ENCODE measurements at regions not wholly inside any gene's neighbourhood (a gene's known extent, or its start where the extent isn't known, plus 50 kb on each side); places are given as distances from the start of the nearest gene placed in this dataset.

DNA sequence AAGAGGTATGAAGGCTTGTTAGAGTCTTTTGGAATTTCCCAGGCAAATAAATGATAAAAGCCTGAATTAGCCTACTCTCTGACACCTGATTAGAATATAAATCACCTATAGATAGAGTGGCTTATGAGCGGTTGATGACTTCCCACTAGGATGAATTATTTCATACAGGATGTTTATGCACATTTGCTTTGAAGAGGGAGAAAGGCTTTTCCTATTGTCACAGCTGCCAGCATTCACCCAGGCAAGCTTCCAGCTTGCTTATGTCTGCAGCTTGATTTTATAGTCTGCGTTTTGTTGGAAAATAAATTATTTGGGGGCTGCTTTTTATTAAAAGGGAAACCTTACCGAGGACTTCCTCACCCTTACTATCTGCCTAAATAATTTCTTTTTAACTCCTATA lies 51.3 kb upstream of the EIF2S2 start:
- DNase-seq = no peak
- intact Hi-C loops (cut with DNase I) = no loop called here

DNA sequence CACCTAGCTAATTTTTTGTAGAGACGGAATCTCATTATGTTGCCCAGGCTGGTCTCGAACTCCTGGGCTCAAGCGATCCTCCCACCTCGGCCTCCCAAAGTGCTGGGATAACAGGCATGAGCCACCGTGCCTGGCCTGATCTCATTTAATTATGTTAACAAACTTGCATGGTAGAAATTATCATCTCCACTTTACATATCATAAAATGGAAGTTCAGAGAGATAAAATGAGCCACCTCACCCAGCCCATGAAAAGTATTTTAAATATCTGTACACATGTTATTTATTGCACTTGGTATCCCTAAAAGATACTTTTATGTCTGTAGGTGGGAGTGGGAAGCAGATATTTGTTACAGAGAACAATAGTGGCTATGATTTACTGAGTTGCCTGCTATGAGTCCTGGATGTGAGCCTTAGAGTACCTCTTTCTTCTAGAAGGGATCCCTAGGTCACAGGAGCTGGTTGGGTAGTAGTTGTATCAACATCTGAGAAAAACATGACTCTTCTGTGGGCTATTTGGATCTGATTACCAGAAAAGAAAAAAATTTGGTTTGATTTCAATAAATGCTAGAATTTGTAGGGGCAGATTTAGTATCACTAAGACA lies 52.4 kb upstream of the EIF2S2 start:
- intact Hi-C loops (cut with DNase I) = no loop called here
- no peak for DNase-seq

DNA sequence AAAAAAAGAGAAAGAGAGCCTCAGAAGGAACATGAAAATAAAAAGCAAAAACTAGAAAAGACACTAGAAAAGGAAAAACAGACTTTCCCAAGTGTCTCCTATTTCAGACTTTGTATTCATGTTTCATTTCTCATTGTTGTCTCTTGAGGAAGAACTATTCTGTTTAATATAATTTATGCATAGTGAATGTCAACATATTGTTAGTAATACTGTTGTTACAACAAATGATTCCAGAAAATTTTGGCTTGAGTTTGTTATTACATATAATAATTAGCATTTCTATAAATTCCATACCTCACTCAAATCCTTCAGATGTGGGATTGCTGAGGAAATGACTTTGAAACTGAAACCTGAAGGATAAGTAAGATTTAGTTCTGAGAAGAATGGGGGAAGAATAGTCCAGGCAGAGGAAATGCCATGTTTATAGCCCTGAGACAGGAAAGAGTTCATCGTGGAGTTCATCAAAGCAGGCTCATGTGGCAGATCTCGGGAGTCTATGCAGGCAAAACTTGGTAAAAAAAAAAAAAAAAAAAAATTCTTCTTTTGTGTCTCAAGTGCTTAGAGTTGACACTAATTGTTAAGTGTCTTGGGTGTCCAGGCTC lies 53.1 kb upstream of the EIF2S2 start:
- intact Hi-C loops (cut with DNase I) = no loop called here
- no peak for DNase-seq

DNA sequence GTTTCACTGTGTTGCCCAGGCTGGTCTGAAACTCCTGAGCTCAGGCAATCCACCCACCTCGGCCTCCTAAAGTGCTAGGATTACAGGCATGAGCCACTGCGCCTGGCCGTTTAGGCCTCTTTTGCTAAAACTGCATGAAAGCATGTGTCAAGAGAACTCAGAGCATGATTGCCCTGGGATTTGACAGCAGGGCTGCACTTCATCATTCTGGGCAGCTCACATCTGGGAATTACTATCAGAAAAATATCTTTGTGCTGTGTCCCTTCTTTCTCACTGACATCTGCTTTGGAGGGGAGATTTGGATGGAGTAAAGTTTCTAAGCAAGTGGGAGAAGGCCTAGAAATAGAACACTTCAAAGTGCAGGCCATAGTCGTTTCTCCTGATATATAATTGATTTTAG lies 59.6 kb upstream of the EIF2S2 start:
- intact Hi-C loops (cut with DNase I) = no loop called here

DNA sequence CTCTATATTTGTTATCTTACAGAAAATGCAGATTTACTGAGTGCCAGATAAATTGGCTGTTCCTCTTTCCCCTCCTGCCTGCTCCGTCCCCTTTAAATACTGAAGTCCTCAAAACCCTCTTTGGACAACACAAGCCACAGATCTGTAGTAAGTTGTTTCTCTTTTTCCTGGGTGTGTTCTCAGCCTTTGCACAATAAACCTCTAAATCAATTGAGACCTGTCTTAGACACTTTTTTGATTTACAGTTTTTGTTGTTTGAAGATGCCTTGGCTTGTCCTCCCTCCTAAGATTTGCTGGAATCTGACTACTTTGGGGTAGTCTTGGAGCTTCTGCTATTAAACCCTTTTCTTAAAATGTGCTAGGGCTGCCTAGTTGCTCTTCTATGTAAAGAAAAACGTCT lies 60.9 kb upstream of the EIF2S2 start:
- intact Hi-C loops (cut with DNase I) = no loop called here

More for the DNA sequence above, 59.6 kb upstream of the EIF2S2 start:
- no peak for DNase-seq

DNA sequence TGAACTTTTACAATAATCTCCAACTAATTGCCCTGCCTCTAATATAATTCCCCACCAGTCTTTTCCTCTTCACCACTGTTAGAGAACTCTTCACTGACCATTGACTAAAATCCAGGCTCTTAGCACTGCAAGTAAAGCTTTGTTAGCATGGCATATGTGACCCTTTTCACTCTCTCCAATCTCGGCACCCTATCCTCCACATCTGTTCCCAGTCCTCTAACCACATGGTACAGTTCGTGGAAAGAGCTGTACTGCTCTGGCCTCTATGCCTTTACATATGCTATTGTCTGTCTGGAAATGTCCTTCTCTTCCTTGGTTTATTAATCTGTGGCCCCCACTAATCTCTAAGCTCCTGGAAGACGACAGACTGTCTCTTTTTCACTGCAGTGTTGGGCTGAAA lies 63.0 kb upstream of the EIF2S2 start:
- no peak for DNase-seq
- intact Hi-C loops (cut with DNase I) = no loop called here

More for the DNA sequence above, 60.9 kb upstream of the EIF2S2 start:
- DNase-seq = no peak

DNA sequence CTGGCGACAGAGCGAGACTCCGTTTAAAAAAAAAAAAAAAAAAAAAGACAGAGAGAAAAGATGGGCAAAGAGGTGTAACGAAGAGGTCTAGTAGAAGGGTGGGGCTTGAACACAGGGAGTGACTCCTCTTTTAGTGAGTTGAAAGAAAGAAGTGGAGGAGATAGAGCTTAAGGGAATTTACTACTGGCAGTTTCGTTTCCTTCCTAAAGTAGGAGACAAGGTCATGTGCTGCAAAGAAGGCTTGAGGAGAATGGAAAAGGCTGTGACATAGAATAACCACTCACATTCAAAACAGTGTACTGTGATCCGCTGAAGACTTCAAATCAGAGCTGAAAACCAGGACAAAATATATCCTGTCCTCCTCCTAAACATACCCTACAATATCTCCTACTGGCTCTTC lies 63.8 kb upstream of the EIF2S2 start:
- no peak for DNase-seq
- intact Hi-C loops (cut with DNase I) = no loop called here

DNA sequence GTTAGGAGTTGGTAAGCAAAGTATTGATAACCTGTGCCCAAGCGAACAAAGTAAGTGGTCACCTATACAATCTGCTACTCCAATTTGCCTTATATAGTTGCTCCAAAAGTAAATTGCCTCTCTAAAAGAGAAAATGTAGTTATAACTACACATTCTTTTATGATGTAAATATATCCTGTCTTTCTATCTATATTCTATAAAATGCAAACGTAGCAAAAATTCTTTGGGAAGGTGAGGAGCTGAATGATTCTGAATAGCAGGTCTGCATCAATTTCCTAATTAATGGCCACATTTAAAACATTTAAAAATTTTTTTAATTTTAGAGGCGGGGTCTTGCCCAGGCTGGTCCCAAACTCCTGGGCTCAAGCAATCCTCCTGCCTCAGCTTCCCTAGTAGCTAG lies 64.2 kb upstream of the ASIP start:
- no peak for DNase-seq
- intact Hi-C loops (cut with DNase I) = no loop called here

DNA sequence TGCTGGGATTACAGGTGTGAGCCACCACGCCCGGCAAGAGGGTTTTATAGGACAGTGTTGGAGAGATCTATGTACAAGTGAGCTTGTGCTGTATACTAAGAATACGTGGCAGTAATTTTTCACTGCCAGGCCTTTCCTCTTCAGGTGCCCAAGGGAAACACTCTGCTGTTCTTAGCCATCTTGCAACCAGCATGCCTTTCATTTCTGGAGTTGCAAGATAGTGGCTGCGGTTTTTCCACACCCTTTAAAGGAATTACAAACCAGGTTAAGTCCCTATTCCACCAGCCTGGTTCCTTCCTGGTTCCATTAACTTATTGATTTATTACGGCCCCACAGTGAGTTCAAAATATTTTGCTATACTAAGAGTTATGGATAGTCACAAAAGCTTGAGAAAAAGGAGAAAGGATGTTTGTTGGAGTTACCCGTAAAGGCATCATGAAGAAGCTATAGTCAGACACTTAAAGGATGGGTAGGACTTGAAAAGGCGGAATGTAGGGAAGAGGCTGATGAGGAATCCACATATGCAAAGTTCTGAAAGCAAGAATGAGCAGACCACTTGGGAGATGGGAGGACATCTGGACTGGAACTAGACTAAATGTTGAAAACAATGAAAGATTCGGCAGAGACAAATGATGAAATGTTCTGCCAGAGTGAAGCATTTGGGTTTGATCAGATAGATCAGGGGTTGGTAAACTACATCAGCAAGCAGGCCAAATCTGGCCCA lies 61.4 kb upstream of the ASIP start:
- DNase-seq = no peak
- intact Hi-C loops (cut with DNase I) = no loop called here

DNA sequence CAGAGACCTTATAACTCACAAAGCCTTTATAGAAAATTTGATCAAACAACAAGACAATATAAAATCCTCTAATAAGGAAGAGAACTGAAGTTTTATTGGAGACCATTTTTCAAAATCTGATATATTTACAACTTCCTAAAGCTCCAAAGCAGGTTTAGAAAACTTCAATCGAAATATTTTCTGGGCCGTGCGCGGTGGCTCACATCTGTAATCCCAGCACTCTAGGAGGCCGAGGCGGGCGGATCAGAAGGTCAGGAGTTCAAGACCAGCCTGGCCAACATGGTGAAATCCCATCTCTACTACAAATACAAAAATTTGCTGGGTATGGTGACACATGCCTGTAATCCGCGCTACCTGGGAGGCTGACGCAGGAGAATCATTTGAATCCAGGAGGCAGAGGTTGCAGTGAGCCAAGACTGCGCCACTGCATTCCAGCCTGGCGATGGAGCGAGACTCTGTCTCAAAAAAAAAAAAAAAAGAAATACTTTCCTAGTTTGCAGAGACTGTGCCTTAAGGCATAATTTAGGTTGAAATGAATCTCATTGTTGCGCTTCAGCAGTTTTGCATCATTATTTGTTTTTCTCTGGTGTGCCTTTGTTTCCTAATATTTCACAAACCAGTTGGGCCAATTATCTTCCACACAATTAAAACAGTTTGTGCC lies 60.6 kb upstream of the ASIP start:
- DNase-seq = no peak
- intact Hi-C loops (cut with DNase I) = no loop called here

DNA sequence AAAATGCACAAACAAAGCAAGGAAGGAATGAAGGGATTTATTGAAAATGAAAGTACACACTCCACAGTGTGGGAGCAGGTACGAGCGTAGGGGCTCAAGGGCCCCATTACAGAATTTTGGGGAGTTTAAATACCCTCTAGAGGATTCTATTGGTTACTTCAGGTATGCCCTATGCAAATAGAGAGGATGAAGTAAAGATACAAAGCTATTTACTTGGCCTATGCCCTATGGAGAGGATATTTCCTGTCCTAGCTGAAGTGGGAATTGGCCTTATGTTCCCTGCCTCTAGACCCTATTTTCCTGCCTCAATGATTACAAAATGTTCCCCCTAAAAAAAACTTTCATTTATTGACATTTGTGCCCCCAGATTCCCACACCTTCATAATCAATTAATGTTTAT lies 59.7 kb upstream of the ASIP start:
- intact Hi-C loops (cut with DNase I) = no loop called here
- DNase-seq = no peak

DNA sequence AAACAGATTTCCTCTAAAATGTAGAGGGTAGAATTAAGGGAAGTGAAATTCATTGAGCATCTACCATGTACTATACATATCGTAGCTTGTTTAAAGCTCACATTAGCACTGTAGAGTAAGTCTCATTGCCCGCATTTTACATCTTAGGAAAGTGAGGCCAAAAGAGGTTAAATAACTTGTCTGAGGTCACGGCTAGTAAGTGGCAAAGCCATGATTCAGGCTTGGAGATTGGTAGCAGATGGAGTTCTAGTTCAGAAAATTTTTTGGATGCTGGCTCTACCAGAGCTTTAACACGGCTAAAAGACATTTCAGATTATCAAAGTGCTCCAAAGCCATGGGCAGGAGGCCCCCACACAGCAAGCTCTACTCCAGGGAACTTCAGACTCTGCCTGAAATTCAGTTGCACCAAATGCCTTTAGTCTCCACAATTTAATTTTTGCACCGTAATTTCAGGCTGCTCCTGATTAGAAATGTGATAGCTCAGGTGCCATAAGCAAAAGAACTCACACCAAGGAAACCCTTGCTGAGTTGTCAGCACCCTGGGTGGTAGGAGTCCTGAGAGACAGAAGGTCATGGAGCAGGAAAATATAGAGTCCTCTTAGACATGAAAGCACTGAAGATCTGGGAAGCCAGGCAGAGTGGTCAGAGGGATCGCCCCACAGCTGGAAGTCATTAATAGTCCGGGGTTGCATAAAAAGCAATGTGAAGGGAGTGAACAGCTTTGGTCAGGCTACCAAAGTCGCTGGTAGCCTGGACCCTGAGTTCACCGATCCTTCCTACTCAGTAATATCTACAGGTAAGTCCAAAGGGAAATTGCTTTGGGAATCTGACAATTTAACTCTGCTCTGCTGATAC lies 55.2 kb upstream of the ASIP start:
- no peak for DNase-seq
- intact Hi-C loops (cut with DNase I) = no loop called here

DNA sequence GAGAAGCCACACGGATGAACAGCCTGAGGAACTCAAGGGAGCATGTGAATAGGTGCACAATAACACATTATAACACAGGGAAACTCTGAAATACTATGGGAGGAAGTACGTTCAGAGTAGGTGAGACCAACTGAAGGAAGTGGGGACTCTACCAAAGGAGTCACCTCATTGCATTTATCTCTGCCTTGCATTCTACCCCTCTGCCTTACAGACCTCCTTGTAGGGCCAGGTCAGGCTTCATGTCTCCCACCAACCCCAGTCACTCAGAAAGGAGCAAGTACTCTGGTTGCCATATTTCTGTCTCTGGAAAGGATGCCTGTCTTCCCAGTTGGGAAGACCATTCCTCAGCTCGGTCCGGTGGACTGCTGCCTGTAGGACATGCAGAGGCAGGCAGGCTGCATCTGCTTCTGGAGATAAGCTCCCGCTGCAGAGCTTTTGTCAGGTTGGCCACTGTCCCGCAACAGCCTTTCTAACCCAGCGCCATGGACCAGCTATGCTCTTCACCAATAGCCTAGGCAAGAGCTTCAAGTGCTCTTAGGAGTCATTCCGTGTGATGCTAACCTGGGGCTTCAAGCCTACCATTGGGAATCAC lies 51.6 kb upstream of the ASIP start:
- DNase-seq = no peak
- intact Hi-C loops (cut with DNase I) = no loop called here

DNA sequence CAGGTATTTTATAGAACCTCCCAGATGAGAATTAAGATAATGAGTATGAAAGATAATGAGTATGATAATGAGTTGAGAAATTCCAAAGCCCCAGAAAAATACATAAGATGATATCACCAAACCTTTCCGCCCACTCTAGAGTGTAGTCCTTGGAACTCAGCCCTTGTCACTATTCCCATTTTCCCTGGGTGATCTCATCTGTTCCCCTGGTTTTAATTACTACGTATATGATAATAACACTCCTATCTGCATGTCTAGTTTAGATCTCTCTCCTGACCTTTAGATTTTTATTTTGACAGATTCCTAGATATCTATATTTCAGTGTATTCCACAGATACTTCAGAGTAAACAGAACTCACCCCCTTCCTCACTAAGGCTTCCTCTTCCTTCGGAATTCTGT lies 51.0 kb upstream of the ASIP start:
- no peak for DNase-seq
- intact Hi-C loops (cut with DNase I) = no loop called here

DNA sequence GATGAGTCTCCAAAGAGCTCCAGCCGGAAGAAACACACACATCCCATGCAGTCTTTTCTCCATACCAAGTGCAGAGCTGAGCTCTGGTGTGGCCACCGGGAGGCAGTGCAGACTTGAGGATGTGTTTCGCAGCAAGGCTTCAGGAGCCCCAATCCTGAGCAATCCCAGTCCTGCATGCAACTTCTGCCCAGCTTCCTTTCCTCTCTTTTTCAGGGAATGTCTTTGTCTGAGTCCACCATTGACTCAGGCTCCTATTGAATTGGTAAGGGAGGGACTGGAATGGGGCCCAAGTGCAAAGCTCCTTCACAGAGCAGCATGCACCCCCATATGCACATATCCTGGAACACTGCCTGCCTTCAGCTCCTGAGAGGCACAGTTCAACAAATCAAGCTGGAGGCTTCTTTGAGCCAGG lies 50.5 kb upstream of the ASIP start:
- peak; percentile 61 to 92 (median 81) for DNase-seq
- intact Hi-C loops (cut with DNase I) = no loop called here
